OCI-LY1 (cell line): ENCODE measurements at regions not wholly inside any gene's neighbourhood (a gene's known extent, or its start where the extent isn't known, plus 50 kb on each side); places are given as distances from the start of the nearest gene placed in this dataset.

Experiments
- CTCF ChIP-seq: fragments of 200-600 bp; sonication (generic), shearing (Covaris generic); IDR thresholded peaks from 2 replicates; pipeline ENCODE4 v1.5.1; 2017; ENCODE audit warnings: mild to moderate bottlenecking, antibody characterized with exemption, low read length, moderate library complexity, mixed read lengths
- EZH2 ChIP-seq: fragments of 200-600 bp; sonication (generic), shearing (Covaris generic); IDR thresholded peaks from 2 replicates; pipeline ENCODE4 v1.8.0; 2017; ENCODE audit warnings: borderline replicate concordance, mixed run types, mild to moderate bottlenecking, antibody characterized with exemption, low read length, moderate library complexity, mixed read lengths

GRCh38 chr1:218845589-218845988 is 328.1 kb upstream of the LYPLAL1 start:
- TF ChIP-seq CTCF (no peak), EZH2 (no peak)
